Retinal pigment epithelial cell (primary cell): ENCODE measurements at regions not wholly inside any gene's neighbourhood (a gene's known extent, or its start where the extent isn't known, plus 50 kb on each side); places are given as distances from the start of the nearest gene placed in this dataset.

Experiments
- DNase-seq: peaks from one replicate; pipeline ENCODE4 v3.0.0-alpha.2; 2010; ENCODE audit warnings: low read depth
- H3K4me3 ChIP-seq: 2 replicates; pipeline ENCODE4 v1.5.1; 2011; ENCODE audit warnings: mild to moderate bottlenecking, low read length, control low read depth, moderate library complexity
- CTCF ChIP-seq: conservative IDR thresholded peaks from 2 replicates; pipeline ENCODE4 v1.5.1; 2011; ENCODE audit warnings: low read depth, low read length, control low read depth, inconsistent platforms

DNA sequence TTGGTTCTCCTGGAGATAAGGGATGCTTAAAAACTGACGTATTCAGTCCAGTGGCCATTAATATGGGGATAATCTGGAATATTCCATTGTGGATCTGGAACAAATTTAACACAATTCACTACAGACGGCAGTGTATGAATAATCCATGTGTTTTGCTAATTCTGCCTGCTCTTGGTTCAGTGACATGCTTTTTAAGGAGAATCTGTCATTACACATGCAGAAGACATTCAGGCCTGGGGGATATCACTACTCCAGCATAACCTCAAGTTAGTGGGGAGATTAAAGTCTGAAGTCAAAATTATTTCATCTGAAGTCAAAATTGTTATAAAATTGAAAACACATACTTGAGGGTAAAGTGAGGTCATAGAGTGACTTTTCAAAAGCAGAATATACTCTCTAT lies 789.3 kb downstream of the USP25 start:
- no peak for TF ChIP-seq CTCF
- H3K4me3 ChIP-seq, result no peak overlapping the region
- no peak for DNase-seq

GRCh38 chr21:16519644-16520043 lies 789.9 kb downstream of the USP25 start:
- DNase-seq, result no peak
- H3K4me3 ChIP-seq, result no peak overlapping the region
- no peak for TF ChIP-seq CTCF

- DNase-seq, result no peak
- no peak for TF ChIP-seq CTCF
- no peak overlapping the region for H3K4me3 ChIP-seq
Measured at GRCh38 chr21:16522548-16522947, 792.8 kb downstream of the USP25 start.

DNA sequence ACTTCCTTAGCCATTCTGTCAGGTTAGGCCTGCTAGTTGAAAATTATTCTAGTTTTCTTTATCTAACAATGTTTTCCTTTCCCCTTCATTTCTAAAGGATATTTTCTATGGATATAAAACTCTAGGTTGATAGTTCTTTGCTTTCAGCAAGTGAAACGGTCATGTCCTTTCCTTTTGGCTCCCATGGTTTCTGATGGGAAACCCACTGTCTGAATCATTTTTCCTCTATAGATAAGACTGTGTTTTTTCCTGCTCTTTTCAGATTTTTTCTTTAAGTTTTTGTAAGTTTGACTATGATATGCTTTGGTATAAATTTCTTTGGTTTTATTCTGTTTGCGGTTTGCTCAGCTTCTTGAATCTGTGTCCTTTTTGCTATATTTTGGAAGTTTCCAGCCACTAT lies 800.9 kb downstream of the USP25 start:
- no peak for TF ChIP-seq CTCF
- DNase-seq, result no peak
- no peak overlapping the region for H3K4me3 ChIP-seq

DNA sequence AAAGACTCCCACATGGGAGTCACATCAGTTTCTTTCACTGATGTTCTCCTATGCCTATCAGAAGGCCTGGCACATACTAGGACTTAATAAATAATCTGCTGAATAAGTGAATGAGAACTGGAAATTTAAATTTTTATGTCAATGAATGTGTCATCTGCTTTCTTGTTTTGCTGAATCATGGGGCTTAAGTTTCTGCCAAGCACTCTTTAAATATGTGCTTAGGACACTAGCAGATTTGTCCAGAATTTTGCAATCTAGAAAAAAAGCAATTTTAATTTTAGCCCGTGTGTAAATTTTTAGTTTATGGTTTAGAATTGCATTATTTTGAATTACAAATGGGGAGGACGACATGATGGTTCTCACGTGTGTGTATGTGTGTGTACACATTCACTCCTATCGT lies 803.1 kb downstream of the USP25 start:
- H3K4me3 ChIP-seq, result no peak overlapping the region
- TF ChIP-seq CTCF, result no peak
- DNase-seq, result no peak

DNA sequence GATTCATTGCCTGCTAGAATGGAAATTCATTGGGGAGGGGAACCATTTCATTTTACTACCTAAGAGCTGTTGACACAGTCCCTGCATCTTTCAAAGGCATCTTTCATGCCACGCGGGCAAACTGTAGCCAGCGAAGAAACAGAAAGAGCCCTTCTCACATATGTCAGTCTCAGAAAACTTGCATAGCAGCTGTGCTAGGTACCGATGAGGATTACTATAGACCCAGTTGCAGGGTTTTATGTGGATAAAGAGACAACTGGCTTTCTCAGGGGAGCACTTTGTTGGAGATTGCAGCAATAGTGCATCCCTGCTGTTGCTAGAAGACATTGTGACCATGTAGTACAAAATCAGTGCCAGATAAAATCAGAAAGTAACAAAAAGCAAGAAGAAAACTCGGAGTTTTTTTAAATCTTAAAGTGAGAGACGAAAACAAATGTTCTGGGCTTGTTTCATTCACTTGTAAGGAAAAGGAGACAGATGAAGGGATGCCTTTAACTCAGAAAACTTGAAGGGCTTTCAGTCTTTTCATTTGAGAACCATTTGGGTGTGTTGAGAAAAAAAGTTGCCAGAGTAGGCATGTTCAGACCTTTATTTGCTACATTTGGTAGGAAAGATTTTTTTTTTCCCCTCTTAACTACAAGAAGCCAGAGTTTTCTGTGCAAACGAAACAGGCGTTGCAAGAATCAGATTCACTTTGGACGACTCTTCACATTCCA lies 804.1 kb downstream of the USP25 start:
- no peak overlapping the region for H3K4me3 ChIP-seq
- no peak for DNase-seq
- TF ChIP-seq CTCF, result no peak

DNA sequence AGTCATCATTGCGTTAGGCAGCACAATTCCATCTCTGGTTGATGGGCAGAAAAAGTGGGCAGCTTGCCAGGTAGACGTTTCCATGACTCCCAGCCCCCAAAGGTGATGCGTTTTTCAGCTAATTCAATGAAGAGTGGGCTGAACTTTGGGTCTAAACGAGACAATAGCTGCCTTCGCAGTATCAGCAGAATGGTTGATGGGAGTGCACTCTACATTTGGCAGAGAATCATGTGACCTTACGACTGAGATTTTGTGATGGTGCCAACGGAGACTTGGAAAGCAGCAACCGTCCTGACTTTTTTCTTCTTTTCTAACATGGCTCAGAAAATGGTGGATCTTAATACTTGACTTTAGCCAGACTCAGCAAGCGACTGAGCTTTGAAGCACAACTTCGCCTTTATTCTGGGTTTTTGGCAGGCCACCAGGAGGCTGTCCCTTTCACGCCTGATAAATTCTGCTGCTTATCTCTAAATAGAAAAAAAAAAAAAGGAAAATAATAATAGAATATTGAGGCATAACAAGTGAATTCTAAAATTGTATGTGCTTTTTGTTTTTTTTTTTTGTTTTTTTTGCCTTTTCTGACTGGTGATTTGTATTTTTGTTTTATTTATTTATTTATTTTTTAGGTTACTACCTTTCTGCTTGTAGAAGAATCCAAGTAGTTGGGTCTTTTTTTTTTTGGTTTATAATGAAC lies 804.8 kb downstream of the USP25 start:
- no peak for TF ChIP-seq CTCF
- no peak for DNase-seq
- H3K4me3 ChIP-seq, result no peak overlapping the region
